Nephron progenitor cell (in vitro differentiated cells): ENCODE measurements at regions not wholly inside any gene's neighbourhood (a gene's known extent, or its start where the extent isn't known, plus 50 kb on each side); places are given as distances from the start of the nearest gene placed in this dataset.
"Not testable (repeated sequence)": the region's sequence is repeated elsewhere in the genome, so short reads cannot be mapped to it uniquely, and the experiment has no call there.

Source experiments
- DNase-seq: peaks from one replicate; pipeline ENCODE4 v3.0.0; 2021
- H3K27ac Mint-ChIP-seq: 2 replicates; pipeline ENCODE4 v1.8.0; 2021; ENCODE audit warnings: mild to moderate bottlenecking, moderate library complexity, mixed read lengths
- H3K27me3 Mint-ChIP-seq: 2 replicates; pipeline ENCODE4 v1.8.0; 2021; ENCODE audit warnings: mild to moderate bottlenecking, low read depth, mixed read lengths; ENCODE audit not compliant: poor library complexity
- H3K36me3 Mint-ChIP-seq: 2 replicates; pipeline ENCODE4 v1.8.0; 2021; ENCODE audit warnings: low read depth, mixed read lengths
- H3K4me1 Mint-ChIP-seq: 2 replicates; pipeline ENCODE4 v1.8.0; 2021; ENCODE audit warnings: mixed read lengths
- H3K4me3 Mint-ChIP-seq: 2 replicates; pipeline ENCODE4 v1.8.0; 2021; ENCODE audit warnings: mild to moderate bottlenecking, moderate library complexity, mixed read lengths
- H3K9me3 Mint-ChIP-seq: 2 replicates; pipeline ENCODE4 v1.8.0; 2021; ENCODE audit warnings: mild to moderate bottlenecking, moderate library complexity, mixed read lengths
- TF ChIP-seq, protein P1 (sequence below): fragments of 200-600 bp; sonication (generic); IDR thresholded peaks from 2 replicates; pipeline ENCODE4 v1.5.0; 2021; ENCODE audit warnings: antibody characterized with exemption

DNA sequence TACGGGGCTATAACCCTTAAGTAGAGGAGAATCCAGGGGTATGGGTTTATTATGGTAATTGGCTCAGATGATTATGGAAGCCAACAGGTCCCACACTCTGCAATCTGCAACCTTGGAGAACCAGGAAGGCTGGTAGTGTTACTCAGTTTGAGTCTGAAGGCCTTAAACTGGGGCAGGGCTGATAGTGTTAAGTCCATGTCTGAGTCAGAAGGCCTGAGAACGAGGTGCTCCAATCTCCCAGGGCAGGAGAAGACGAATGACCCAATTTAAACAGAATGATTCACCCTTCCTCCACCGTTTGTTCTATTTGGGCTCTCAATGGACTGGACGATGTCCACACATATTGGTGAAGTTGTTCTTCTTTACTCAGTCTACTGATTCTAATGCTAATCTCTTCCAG, 244.5 kb upstream of the PTER start:
- Mint-ChIP-seq H3K27ac (no peak overlapping the region), H3K4me1 (no peaks in the 10 kb centered on the region), H3K9me3 (no peaks in the 10 kb centered on the region), H3K36me3 (no peaks in the 10 kb centered on the region), H3K27me3 (no peaks in the 10 kb centered on the region), H3K4me3 (no peak overlapping the region)
- TF ChIP-seq, protein P1, sequence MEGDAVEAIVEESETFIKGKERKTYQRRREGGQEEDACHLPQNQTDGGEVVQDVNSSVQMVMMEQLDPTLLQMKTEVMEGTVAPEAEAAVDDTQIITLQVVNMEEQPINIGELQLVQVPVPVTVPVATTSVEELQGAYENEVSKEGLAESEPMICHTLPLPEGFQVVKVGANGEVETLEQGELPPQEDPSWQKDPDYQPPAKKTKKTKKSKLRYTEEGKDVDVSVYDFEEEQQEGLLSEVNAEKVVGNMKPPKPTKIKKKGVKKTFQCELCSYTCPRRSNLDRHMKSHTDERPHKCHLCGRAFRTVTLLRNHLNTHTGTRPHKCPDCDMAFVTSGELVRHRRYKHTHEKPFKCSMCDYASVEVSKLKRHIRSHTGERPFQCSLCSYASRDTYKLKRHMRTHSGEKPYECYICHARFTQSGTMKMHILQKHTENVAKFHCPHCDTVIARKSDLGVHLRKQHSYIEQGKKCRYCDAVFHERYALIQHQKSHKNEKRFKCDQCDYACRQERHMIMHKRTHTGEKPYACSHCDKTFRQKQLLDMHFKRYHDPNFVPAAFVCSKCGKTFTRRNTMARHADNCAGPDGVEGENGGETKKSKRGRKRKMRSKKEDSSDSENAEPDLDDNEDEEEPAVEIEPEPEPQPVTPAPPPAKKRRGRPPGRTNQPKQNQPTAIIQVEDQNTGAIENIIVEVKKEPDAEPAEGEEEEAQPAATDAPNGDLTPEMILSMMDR = no peak
- no peak for DNase-seq

DNA sequence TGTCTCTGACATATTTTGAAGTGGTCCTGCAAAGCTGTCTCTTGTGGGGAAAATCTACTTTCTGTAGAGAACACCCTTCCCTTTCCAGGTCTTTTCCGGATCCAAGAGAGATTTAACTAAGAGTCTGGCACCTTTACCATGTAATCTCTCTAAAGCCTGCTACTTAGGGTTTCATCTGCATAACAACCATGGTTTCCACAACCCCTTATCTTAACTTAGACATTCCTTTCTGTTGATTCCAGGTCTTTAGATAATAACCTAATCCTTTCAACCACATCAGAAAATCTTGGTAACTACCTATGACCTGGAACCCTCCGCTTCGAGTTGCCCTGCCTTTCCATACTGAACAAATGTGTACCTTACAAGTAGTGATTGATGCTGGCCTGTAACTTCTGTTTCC, 243.6 kb upstream of the PTER start:
- Mint-ChIP-seq H3K27me3 (no peaks in the 10 kb centered on the region), H3K4me3 (no peak overlapping the region), H3K27ac (no peak overlapping the region), H3K4me1 (no peaks in the 10 kb centered on the region), H3K36me3 (no peaks in the 10 kb centered on the region), H3K9me3 (no peaks in the 10 kb centered on the region)
- TF ChIP-seq, protein P1 = no peak
- no peak for DNase-seq

DNA sequence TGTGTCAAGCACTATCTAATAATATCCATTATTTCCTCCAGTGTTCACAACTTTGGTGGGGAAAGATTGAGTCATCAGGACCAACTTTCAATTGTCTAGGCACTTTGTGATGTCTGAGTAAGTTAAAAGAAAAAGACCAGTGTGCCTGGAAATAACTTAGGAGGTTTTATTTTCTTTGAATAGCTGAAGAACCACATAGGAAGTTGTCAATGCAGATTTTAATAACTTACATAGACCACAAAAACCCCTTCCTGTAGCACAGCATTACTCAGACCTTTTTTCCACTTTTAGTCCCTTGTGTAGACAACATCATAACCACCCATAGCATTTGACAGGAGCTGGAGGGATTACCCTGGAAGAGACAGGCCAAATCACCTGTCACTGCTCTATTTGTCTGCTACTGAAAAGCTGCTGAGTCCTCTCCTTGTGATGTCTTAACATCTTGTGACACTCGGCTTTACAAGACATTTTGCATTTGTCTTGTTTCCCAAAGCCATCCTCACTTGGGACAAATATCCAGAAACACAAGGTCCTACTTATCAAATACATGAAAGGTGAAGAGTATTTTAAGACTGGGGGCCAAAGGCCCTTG, 241.5 kb upstream of the PTER start:
- no peak overlapping the region for H3K27ac Mint-ChIP-seq
- TF ChIP-seq, protein P1 = no peak
- no peaks in the 10 kb centered on the region for H3K36me3 Mint-ChIP-seq
- no peaks in the 10 kb centered on the region for H3K4me1 Mint-ChIP-seq
- no peak for DNase-seq
- no peaks in the 10 kb centered on the region for H3K9me3 Mint-ChIP-seq
- H3K4me3 Mint-ChIP-seq = no peak overlapping the region
- no peaks in the 10 kb centered on the region for H3K27me3 Mint-ChIP-seq

DNA sequence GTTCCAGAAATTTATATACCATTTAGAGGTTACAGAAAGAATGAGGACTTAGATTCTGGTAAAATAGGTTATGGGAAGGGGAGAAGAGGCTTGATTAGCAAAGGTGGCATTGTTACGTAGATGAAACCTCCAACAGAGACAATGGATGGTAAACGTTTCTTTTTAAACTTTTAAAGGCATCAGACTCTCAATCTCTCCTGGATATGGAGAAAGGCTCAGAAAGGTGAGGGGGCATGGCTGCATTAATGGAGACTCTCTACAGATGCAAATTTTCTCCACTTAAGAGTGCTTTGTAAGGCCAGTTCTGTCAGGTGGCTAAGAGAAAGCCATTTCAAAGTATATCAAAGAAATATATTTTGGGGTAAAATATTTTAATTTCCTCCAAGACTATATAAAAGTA, 240.9 kb upstream of the PTER start:
- Mint-ChIP-seq H3K9me3 (no peaks in the 10 kb centered on the region), H3K27me3 (no peaks in the 10 kb centered on the region), H3K36me3 (no peaks in the 10 kb centered on the region), H3K4me1 (no peaks in the 10 kb centered on the region), H3K27ac (no peak overlapping the region), H3K4me3 (no peak overlapping the region)
- DNase-seq = no peak
- TF ChIP-seq, protein P1 = no peak

DNA sequence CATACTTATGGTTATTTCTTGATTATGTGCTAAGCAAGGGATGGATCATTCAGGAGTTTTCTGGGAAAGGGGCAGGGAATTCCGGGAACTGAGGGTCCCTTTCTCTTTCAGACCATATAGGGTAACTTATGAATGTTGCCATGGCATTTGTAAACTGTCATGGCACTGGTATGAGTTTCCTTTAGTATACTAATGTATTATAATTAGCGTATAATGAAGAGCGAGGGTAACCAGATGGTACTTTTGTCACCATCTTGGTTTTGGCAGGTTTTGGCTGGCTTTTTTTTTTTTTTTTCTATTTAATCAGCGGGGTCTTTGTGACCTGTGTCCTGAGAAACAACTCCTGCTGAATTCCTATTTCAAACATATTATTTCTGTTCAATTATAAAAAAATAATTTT, 237.6 kb upstream of the PTER start:
- no peak for DNase-seq
- no peaks in the 10 kb centered on the region for H3K27me3 Mint-ChIP-seq
- H3K27ac Mint-ChIP-seq = no peak overlapping the region
- H3K4me3 Mint-ChIP-seq = no peak overlapping the region
- H3K9me3 Mint-ChIP-seq = no peaks in the 10 kb centered on the region
- no peaks in the 10 kb centered on the region for H3K4me1 Mint-ChIP-seq
- TF ChIP-seq, protein P1 = no peak
- H3K36me3 Mint-ChIP-seq = no peaks in the 10 kb centered on the region

DNA sequence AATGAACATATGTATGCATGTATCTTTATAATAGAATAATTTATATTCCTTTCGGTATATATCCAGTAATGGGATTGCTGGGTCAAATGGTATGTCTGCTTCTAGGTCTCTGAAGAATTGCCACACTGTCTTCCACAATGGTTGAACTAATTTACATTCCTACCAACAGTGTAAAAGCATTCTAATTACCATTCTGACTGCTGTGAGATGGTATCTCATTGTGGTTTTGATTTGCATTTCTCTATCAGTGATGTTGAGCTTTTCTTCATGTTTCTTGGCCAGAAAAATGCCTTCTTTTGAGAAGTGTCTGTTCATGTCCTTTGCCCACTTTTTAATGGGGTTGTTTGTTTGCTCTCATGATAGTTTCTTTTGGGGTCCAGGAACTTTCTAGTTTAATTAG, 213.2 kb upstream of the PTER start:
- not testable (repeated sequence) for DNase-seq, H3K36me3 Mint-ChIP-seq, H3K4me3 Mint-ChIP-seq, H3K27me3 Mint-ChIP-seq, H3K27ac Mint-ChIP-seq, H3K4me1 Mint-ChIP-seq
- H3K9me3 Mint-ChIP-seq = peaks cover 63% of the 10 kb centered on the region
